ENCODE measurements at regions not wholly inside any gene's neighbourhood (a gene's known extent, or its start where the extent isn't known, plus 50 kb on each side); places are given as distances from the start of the nearest gene placed in this dataset.

GRCh38 chr7:9961161-9961922 is 1012.3 kb upstream of the PHF14 start:
- Histone ChIP-seq H3K36me3 (ENCODE audit: control insufficient read depth in 4 of 4, insufficient read depth in 4 of 4, low read length in 4 of 4) (no peaks in the 10 kb centered on the region), H3K9me3 (ENCODE audit: control insufficient read depth in 4 of 4, insufficient read depth in 3 of 4, low read length in 3 of 4) (no peaks in the 10 kb centered on the region), H3K4me1 (ENCODE audit: control insufficient read depth in 5 of 5, insufficient read depth in 5 of 5, low read length in 5 of 5) (no peaks in the 10 kb centered on the region), H3K9ac (ENCODE audit: insufficient read depth in 1 of 2, low read length in 2 of 2) (no peak overlapping the region), H3K4me3 (no peak overlapping the region), H3K27me3 (ENCODE audit: control insufficient read depth in 3 of 3, insufficient read depth in 3 of 3, low read length in 2 of 3) (no peaks in the 10 kb centered on the region), H3K27ac (ENCODE audit: low read depth in 1 of 2, low read length in 1 of 2) (no peak overlapping the region)
- no peak for ATAC-seq (ENCODE audit: insufficient read depth, low FRiP score)
- no peak for TF ChIP-seq CTCF (IDR thresholded peaks at IDR 0.05; ENCODE audit: control extremely low read depth, extremely low read depth)
- 82 to 83% methylated on average over 5 of the region's 5 CpGs for WGBS, 2 donors
- DNase-seq: peak in 1 of 3 donors; percentile 13

GRCh38 chr7:9962742-9963141 is 1010.9 kb upstream of the PHF14 start:
- WGBS, 2 donors: 66 to 85% methylated on average over 4 of the region's 4 CpGs
- no peak for ATAC-seq (ENCODE audit: insufficient read depth, low FRiP score)

GRCh38 chr7:9978106-9979064 is 995.3 kb upstream of the PHF14 start:
- Histone ChIP-seq H3K27ac (ENCODE audit: low read depth in 1 of 2, low read length in 1 of 2) (no peak overlapping the region), H3K9ac (ENCODE audit: insufficient read depth in 1 of 2, low read length in 2 of 2) (no peak overlapping the region), H3K36me3 (ENCODE audit: control insufficient read depth in 4 of 4, insufficient read depth in 4 of 4, low read length in 4 of 4) (no peaks in the 10 kb centered on the region), H3K4me1 (ENCODE audit: control insufficient read depth in 5 of 5, insufficient read depth in 5 of 5, low read length in 5 of 5) (no peaks in the 10 kb centered on the region), H3K27me3 (ENCODE audit: control insufficient read depth in 3 of 3, insufficient read depth in 3 of 3, low read length in 2 of 3) (no peaks in the 10 kb centered on the region), H3K4me3 (no peak overlapping the region), H3K9me3 (ENCODE audit: control insufficient read depth in 4 of 4, insufficient read depth in 3 of 4, low read length in 3 of 4) (no peaks in the 10 kb centered on the region)
- ATAC-seq (ENCODE audit: insufficient read depth, low FRiP score) (no peak), DNase-seq (no peak)
- no peak for TF ChIP-seq CTCF (IDR thresholded peaks at IDR 0.05; ENCODE audit: control extremely low read depth, extremely low read depth)
- 43 to 50% methylated on average over 4 of the region's 4 CpGs for WGBS, 2 donors

More at GRCh38 chr7:9962742-9963141, 1010.9 kb upstream of the PHF14 start:
- H3K4me1 ChIP-seq (ENCODE audit: control insufficient read depth in 5 of 5, insufficient read depth in 5 of 5, low read length in 5 of 5): no peaks in the 10 kb centered on the region
- TF ChIP-seq CTCF (IDR thresholded peaks at IDR 0.05; ENCODE audit: control extremely low read depth, extremely low read depth): no peak
- H3K27ac ChIP-seq (ENCODE audit: low read depth in 1 of 2, low read length in 1 of 2): no peak overlapping the region
- no peaks in the 10 kb centered on the region for H3K27me3 ChIP-seq (ENCODE audit: control insufficient read depth in 3 of 3, insufficient read depth in 3 of 3, low read length in 2 of 3)
- DNase-seq: no peak
- no peaks in the 10 kb centered on the region for H3K36me3 ChIP-seq (ENCODE audit: control insufficient read depth in 4 of 4, insufficient read depth in 4 of 4, low read length in 4 of 4)
- no peak overlapping the region for H3K9ac ChIP-seq (ENCODE audit: insufficient read depth in 1 of 2, low read length in 2 of 2)
- no peaks in the 10 kb centered on the region for H3K9me3 ChIP-seq (ENCODE audit: control insufficient read depth in 4 of 4, insufficient read depth in 3 of 4, low read length in 3 of 4)
- no peak overlapping the region for H3K4me3 ChIP-seq
